ENCODE measurements at regions not wholly inside any gene's neighbourhood (a gene's known extent, or its start where the extent isn't known, plus 50 kb on each side); places are given as distances from the start of the nearest gene placed in this dataset.

- DNase-seq (no peak), FAIRE-seq (no peak)
- H3K27ac ChIP-seq (ENCODE audit: low read depth in 2 of 2, low read length in 2 of 2) = no peak overlapping the region
- TF ChIP-seq CTCF (IDR thresholded peaks at IDR 0.05; ENCODE audit: borderline replicate concordance, extremely low read depth, insufficient read depth) = no peak
- H3K4me3 ChIP-seq (ENCODE audit: low read length in 3 of 3) = no peak overlapping the region
- intact Hi-C loops (cut with DNase I) = no loop called here
- no peaks in the 10 kb centered on the region for H3K9me3 ChIP-seq (ENCODE audit: control insufficient read depth in 2 of 3, insufficient read depth in 1 of 3, low read length in 3 of 3)
- no peaks in the 10 kb centered on the region for H3K27me3 ChIP-seq (ENCODE audit: control insufficient read depth, insufficient read depth, low read length)
- H3K9ac ChIP-seq (ENCODE audit: low read length in 3 of 3) = no peak overlapping the region
- no peaks in the 10 kb centered on the region for H3K36me3 ChIP-seq (ENCODE audit: control insufficient read depth in 2 of 3, insufficient read depth in 3 of 3, low read length in 3 of 3)
- H3K4me1 ChIP-seq (ENCODE audit: control insufficient read depth in 2 of 3, insufficient read depth in 2 of 3, low read depth in 1 of 3, low read length in 3 of 3) = no peaks in the 10 kb centered on the region
These were observed 626.1 kb downstream of the COL12A1 start for GRCh38 chr6:74579794-74580193.

GRCh38 chr6:74579047-74579446 lies 626.8 kb downstream of the COL12A1 start:
- H3K36me3 ChIP-seq (ENCODE audit: control insufficient read depth in 2 of 3, insufficient read depth in 3 of 3, low read length in 3 of 3) = no peaks in the 10 kb centered on the region
- TF ChIP-seq CTCF (IDR thresholded peaks at IDR 0.05; ENCODE audit: borderline replicate concordance, extremely low read depth, insufficient read depth) = no peak
- intact Hi-C loops (cut with DNase I) = no loop called here
- no peak overlapping the region for H3K27ac ChIP-seq (ENCODE audit: low read depth in 2 of 2, low read length in 2 of 2)
- no peaks in the 10 kb centered on the region for H3K9me3 ChIP-seq (ENCODE audit: control insufficient read depth in 2 of 3, insufficient read depth in 1 of 3, low read length in 3 of 3)
- no peaks in the 10 kb centered on the region for H3K4me1 ChIP-seq (ENCODE audit: control insufficient read depth in 2 of 3, insufficient read depth in 2 of 3, low read depth in 1 of 3, low read length in 3 of 3)
- DNase-seq (no peak), FAIRE-seq (no peak)
- no peak overlapping the region for H3K4me3 ChIP-seq (ENCODE audit: low read length in 3 of 3)
- no peaks in the 10 kb centered on the region for H3K27me3 ChIP-seq (ENCODE audit: control insufficient read depth, insufficient read depth, low read length)
- no peak overlapping the region for H3K9ac ChIP-seq (ENCODE audit: low read length in 3 of 3)

- TF ChIP-seq CTCF (IDR thresholded peaks at IDR 0.05; ENCODE audit: borderline replicate concordance, extremely low read depth, insufficient read depth) = no peak
- Histone ChIP-seq H3K27ac (ENCODE audit: low read depth in 2 of 2, low read length in 2 of 2) (no peak overlapping the region), H3K9me3 (ENCODE audit: control insufficient read depth in 2 of 3, insufficient read depth in 1 of 3, low read length in 3 of 3) (no peaks in the 10 kb centered on the region), H3K4me3 (ENCODE audit: low read length in 3 of 3) (no peak overlapping the region), H3K27me3 (ENCODE audit: control insufficient read depth, insufficient read depth, low read length) (no peaks in the 10 kb centered on the region), H3K4me1 (ENCODE audit: control insufficient read depth in 2 of 3, insufficient read depth in 2 of 3, low read depth in 1 of 3, low read length in 3 of 3) (no peaks in the 10 kb centered on the region), H3K36me3 (ENCODE audit: control insufficient read depth in 2 of 3, insufficient read depth in 3 of 3, low read length in 3 of 3) (no peaks in the 10 kb centered on the region), H3K9ac (ENCODE audit: low read length in 3 of 3) (no peak overlapping the region)
- FAIRE-seq = no peak
- no peak for DNase-seq
- intact Hi-C loops (cut with DNase I) = no loop called here
These were observed 627.5 kb downstream of the COL12A1 start for GRCh38 chr6:74578339-74578738.

GRCh38 chr6:74577619-74578018 lies 628.2 kb downstream of the COL12A1 start:
- Histone ChIP-seq H3K4me1 (ENCODE audit: control insufficient read depth in 2 of 3, insufficient read depth in 2 of 3, low read depth in 1 of 3, low read length in 3 of 3) (no peaks in the 10 kb centered on the region), H3K4me3 (ENCODE audit: low read length in 3 of 3) (no peak overlapping the region), H3K9ac (ENCODE audit: low read length in 3 of 3) (no peak overlapping the region), H3K27me3 (ENCODE audit: control insufficient read depth, insufficient read depth, low read length) (no peaks in the 10 kb centered on the region), H3K27ac (ENCODE audit: low read depth in 2 of 2, low read length in 2 of 2) (no peak overlapping the region), H3K36me3 (ENCODE audit: control insufficient read depth in 2 of 3, insufficient read depth in 3 of 3, low read length in 3 of 3) (no peaks in the 10 kb centered on the region), H3K9me3 (ENCODE audit: control insufficient read depth in 2 of 3, insufficient read depth in 1 of 3, low read length in 3 of 3) (no peaks in the 10 kb centered on the region)
- TF ChIP-seq CTCF (IDR thresholded peaks at IDR 0.05; ENCODE audit: borderline replicate concordance, extremely low read depth, insufficient read depth) = no peak
- intact Hi-C loops (cut with DNase I) = no loop called here
- no peak for DNase-seq
- FAIRE-seq = no peak
